ENCODE measurements at regions not wholly inside any gene's neighbourhood (a gene's known extent, or its start where the extent isn't known, plus 50 kb on each side); places are given as distances from the start of the nearest gene placed in this dataset.

DNA sequence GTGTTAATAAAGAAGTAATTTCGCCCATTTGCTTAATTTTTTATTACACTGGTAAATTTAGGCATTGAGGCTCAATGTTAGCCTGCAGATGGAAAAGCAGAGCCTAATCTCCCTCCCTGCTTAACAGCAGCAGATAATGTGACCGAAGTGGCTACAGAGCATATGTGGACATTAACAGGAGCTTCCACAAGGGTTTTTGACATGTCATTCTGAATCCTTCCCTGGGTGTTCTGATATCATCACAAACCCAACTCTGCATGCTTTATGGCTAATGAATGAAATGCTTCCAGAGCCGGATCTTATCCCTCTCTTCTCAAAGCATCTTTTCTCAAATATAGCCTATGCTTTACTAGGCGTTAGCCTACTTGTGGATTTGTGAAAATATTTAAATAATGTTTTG lies 208.6 kb downstream of the CAAP1 start:
- DNase-seq (ENCODE audit: low read depth, low spot score) = no peak
- Histone ChIP-seq H3K9me3 (ENCODE audit: control insufficient read depth, insufficient read depth, low read length) (no peaks in the 10 kb centered on the region), H3K27ac (ENCODE audit: low read depth, low read length) (no peak overlapping the region), H3K27me3 (ENCODE audit: control insufficient read depth, insufficient read depth, low read length) (no peaks in the 10 kb centered on the region), H3K4me3 (ENCODE audit: low read depth, low read length) (no peak overlapping the region)
- TF ChIP-seq, protein P1, sequence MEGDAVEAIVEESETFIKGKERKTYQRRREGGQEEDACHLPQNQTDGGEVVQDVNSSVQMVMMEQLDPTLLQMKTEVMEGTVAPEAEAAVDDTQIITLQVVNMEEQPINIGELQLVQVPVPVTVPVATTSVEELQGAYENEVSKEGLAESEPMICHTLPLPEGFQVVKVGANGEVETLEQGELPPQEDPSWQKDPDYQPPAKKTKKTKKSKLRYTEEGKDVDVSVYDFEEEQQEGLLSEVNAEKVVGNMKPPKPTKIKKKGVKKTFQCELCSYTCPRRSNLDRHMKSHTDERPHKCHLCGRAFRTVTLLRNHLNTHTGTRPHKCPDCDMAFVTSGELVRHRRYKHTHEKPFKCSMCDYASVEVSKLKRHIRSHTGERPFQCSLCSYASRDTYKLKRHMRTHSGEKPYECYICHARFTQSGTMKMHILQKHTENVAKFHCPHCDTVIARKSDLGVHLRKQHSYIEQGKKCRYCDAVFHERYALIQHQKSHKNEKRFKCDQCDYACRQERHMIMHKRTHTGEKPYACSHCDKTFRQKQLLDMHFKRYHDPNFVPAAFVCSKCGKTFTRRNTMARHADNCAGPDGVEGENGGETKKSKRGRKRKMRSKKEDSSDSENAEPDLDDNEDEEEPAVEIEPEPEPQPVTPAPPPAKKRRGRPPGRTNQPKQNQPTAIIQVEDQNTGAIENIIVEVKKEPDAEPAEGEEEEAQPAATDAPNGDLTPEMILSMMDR (IDR thresholded peaks at IDR 0.05; ENCODE audit: low read depth, low read length) = no peak
- POLR2A ChIA-PET = no interaction called here
- CTCF ChIA-PET = no interaction called here

DNA sequence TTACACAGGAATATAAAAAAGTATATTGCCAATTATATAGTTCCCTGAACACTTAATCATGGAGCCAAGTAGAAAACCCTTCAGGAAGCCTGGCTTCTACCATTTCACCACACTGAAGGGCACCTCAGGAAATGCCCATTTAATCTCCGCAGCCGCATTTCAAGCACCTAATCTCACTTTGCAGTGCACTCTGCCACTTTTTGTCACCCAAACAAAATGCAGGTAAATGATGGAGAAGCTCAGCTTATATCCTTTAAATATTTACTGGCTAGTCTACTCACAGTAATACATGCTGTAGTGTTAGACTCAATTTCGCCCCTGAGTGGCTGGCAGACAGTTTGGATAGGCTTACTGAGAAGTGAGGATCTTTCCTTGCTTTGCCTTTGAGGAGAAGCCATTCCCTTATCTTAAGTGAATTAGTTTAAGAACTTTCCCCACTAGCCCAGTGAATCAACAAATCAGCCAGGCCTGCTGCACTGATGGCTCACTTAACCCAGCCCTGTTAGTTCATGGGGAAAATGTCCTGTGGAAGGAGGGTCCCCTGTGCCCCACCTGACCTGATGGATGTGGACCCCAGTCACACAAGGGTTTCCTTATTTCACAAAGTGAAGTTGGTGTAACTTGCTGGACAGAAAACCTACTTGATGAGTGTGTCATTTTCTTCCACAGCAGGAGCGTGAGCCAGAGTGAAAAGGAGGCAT lies 209.7 kb downstream of the CAAP1 start:
- ChIA-PET CTCF (no interaction called here), POLR2A (no interaction called here)
- Histone ChIP-seq H3K27me3 (ENCODE audit: control insufficient read depth, insufficient read depth, low read length) (no peaks in the 10 kb centered on the region), H3K9me3 (ENCODE audit: control insufficient read depth, insufficient read depth, low read length) (no peaks in the 10 kb centered on the region), H3K4me3 (ENCODE audit: low read depth, low read length) (no peak overlapping the region), H3K27ac (ENCODE audit: low read depth, low read length) (no peak overlapping the region)
- TF ChIP-seq, protein P1 (IDR thresholded peaks at IDR 0.05; ENCODE audit: low read depth, low read length) = no peak
- DNase-seq (ENCODE audit: low read depth, low spot score) = no peak

DNA sequence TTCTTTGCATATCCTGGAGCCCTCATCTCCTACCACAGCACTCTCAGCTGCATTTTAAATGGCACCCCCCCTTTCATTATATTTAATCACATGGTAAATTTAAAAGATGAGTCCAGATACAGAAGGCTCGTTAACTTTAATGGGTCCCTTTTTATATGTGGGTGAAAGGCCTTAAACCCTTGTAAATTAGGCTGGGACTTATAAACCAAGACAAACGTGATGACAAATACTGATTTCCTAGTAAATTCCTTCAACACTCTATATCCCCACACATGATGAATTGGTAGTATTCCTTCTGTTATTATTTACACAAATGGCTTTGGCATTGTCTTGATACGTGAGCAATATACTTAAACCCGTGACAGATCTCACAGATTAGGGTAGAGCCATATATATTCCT lies 210.6 kb downstream of the CAAP1 start:
- H3K27me3 ChIP-seq (ENCODE audit: control insufficient read depth, insufficient read depth, low read length) = no peaks in the 10 kb centered on the region
- ChIA-PET CTCF (no interaction called here), POLR2A (no interaction called here)
- TF ChIP-seq, protein P1 (IDR thresholded peaks at IDR 0.05; ENCODE audit: low read depth, low read length) = no peak
- H3K9me3 ChIP-seq (ENCODE audit: control insufficient read depth, insufficient read depth, low read length) = no peaks in the 10 kb centered on the region
- H3K27ac ChIP-seq (ENCODE audit: low read depth, low read length) = no peak overlapping the region
- no peak for DNase-seq (ENCODE audit: low read depth, low spot score)
- H3K4me3 ChIP-seq (ENCODE audit: low read depth, low read length) = no peak overlapping the region

DNA sequence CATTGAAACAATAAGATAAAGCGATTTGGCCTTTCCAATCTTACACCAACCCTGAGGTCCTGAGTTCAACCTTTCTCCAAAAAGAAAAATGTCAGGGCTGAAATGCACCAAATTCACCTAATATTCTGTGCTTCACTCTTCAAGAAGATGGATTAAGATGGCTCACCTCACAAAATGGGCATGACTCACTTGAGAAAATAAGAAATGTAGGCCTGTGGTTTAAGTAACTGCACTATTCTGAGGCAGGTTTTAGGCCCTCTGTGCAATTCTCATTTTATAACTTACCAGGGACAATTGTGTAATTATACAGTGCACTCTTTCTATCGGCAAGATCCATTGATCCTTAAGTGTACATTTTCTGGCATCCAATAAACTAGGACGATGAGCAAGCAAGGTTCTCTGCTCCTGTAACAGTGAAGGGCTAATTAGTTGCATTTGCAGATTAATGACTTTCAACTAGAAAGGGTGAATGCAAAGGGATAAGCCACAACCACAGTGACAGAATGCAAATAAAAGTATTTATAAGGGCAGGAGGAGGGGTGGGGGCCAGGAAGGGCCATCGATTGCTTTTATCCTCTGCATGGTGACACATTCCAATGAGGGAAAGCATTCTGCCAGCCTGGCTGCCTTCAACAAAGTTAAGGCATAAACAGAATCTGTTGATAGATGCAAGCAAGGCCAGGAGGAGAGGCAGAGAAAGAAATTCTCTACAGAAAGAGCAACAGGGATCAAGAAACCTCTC lies 214.5 kb downstream of the CAAP1 start:
- no peak for DNase-seq (ENCODE audit: low read depth, low spot score)
- no peaks in the 10 kb centered on the region for H3K9me3 ChIP-seq (ENCODE audit: control insufficient read depth, insufficient read depth, low read length)
- no peaks in the 10 kb centered on the region for H3K27me3 ChIP-seq (ENCODE audit: control insufficient read depth, insufficient read depth, low read length)
- H3K4me3 ChIP-seq (ENCODE audit: low read depth, low read length) = no peak overlapping the region
- no peak overlapping the region for H3K27ac ChIP-seq (ENCODE audit: low read depth, low read length)
- ChIA-PET CTCF (no interaction called here), POLR2A (no interaction called here)
- TF ChIP-seq, protein P1 (IDR thresholded peaks at IDR 0.05; ENCODE audit: low read depth, low read length) = no peak

DNA sequence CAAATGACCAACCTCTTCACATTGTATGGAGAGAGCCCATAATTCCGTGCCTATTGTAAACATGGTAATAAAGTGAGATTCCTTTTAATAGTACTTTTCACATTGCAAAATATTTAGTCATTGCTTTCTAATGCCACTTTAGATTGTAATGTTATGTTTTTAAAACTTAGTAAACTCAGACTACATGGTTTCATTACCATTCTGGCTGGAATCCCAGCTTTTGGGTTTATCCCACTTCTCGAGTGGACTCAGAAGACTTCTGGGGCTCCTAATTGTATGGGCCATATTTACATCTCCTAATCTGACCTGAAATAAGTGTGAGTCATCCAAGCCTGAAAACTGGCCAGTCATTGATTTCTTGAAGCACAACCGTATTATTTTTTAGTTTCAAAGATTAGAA lies 217.6 kb downstream of the CAAP1 start:
- H3K4me3 ChIP-seq (ENCODE audit: low read depth, low read length) = no peak overlapping the region
- TF ChIP-seq, protein P1 (IDR thresholded peaks at IDR 0.05; ENCODE audit: low read depth, low read length) = no peak
- no peak for DNase-seq (ENCODE audit: low read depth, low spot score)
- ChIA-PET CTCF (no interaction called here), POLR2A (no interaction called here)
- no peaks in the 10 kb centered on the region for H3K27me3 ChIP-seq (ENCODE audit: control insufficient read depth, insufficient read depth, low read length)
- no peaks in the 10 kb centered on the region for H3K9me3 ChIP-seq (ENCODE audit: control insufficient read depth, insufficient read depth, low read length)
- H3K27ac ChIP-seq (ENCODE audit: low read depth, low read length) = no peak overlapping the region

All from AG04450 (cell line).